ENCODE measurements at regions not wholly inside any gene's neighbourhood (a gene's known extent, or its start where the extent isn't known, plus 50 kb on each side); places are given as distances from the start of the nearest gene placed in this dataset.
"Not testable (repeated sequence)": the region's sequence is repeated elsewhere in the genome, so short reads cannot be mapped to it uniquely, and the experiment has no call there.

- DNase-seq = no peak
- peaks cover 5% of the 10 kb centered on the region for H3K9me3 Mint-ChIP-seq
Measured at GRCh38 chr6:114874410-114874809, 531.6 kb upstream of the HS3ST5 start.

GRCh38 chr6:114865506-114865905 is 522.7 kb upstream of the HS3ST5 start:
- H3K4me1 Mint-ChIP-seq; CTCF ChIA-PET; H3K27me3 Mint-ChIP-seq; POLR2A ChIA-PET; DNase-seq; H3K27ac Mint-ChIP-seq; ATAC-seq (ENCODE audit: low read depth); intact Hi-C loops (cut with micrococcal nuclease); H3K36me3 Mint-ChIP-seq (ENCODE audit: low read depth); H3K4me3 Mint-ChIP-seq: not testable (repeated sequence)
- peaks cover 10% of the 10 kb centered on the region for H3K9me3 Mint-ChIP-seq

More at GRCh38 chr6:114874410-114874809, 531.6 kb upstream of the HS3ST5 start:
- ATAC-seq (ENCODE audit: low read depth) = no peak
- intact Hi-C loops (cut with micrococcal nuclease) = no loop called here
- POLR2A ChIA-PET = no interaction called here
- Mint-ChIP-seq H3K27me3 (no peaks in the 10 kb centered on the region), H3K4me3 (no peak overlapping the region), H3K4me1 (no peaks in the 10 kb centered on the region), H3K36me3 (ENCODE audit: low read depth) (no peaks in the 10 kb centered on the region), H3K27ac (no peak overlapping the region)
- CTCF ChIA-PET = no interaction called here
- no peak for TF ChIP-seq CTCF (IDR thresholded peaks at IDR 0.05)

- Mint-ChIP-seq H3K4me3 (no peak overlapping the region), H3K36me3 (ENCODE audit: low read depth) (no peaks in the 10 kb centered on the region), H3K27ac (no peak overlapping the region), H3K4me1 (no peaks in the 10 kb centered on the region), H3K9me3 (peaks cover 9% of the 10 kb centered on the region), H3K27me3 (no peaks in the 10 kb centered on the region)
- ATAC-seq (ENCODE audit: low read depth) (no peak), DNase-seq (no peak)
- ChIA-PET CTCF (no interaction called here), POLR2A (no interaction called here)
- TF ChIP-seq CTCF (IDR thresholded peaks at IDR 0.05) = no peak
- intact Hi-C loops (cut with micrococcal nuclease) = no loop called here
Measured at GRCh38 chr6:114863610-114864009, 520.8 kb upstream of the HS3ST5 start.

- POLR2A ChIA-PET = no interaction called here
- no peak overlapping the region for H3K4me3 Mint-ChIP-seq
- CTCF ChIA-PET = no interaction called here
- intact Hi-C loops (cut with micrococcal nuclease) = no loop called here
- no peak for TF ChIP-seq CTCF (IDR thresholded peaks at IDR 0.05)
- DNase-seq = no peak
- no peaks in the 10 kb centered on the region for H3K4me1 Mint-ChIP-seq
- no peaks in the 10 kb centered on the region for H3K27me3 Mint-ChIP-seq
- no peak overlapping the region for H3K27ac Mint-ChIP-seq
- no peak for ATAC-seq (ENCODE audit: low read depth)
- H3K9me3 Mint-ChIP-seq = peaks cover 9% of the 10 kb centered on the region
- H3K36me3 Mint-ChIP-seq (ENCODE audit: low read depth) = no peaks in the 10 kb centered on the region
Measured at GRCh38 chr6:114862819-114863218, 520.0 kb upstream of the HS3ST5 start.

- no peak overlapping the region for H3K4me3 Mint-ChIP-seq
- H3K36me3 Mint-ChIP-seq (ENCODE audit: low read depth) = no peaks in the 10 kb centered on the region
- peaks cover 8% of the 10 kb centered on the region for H3K9me3 Mint-ChIP-seq
- intact Hi-C loops (cut with micrococcal nuclease) = no loop called here
- DNase-seq (no peak), ATAC-seq (ENCODE audit: low read depth) (no peak)
- TF ChIP-seq CTCF (IDR thresholded peaks at IDR 0.05) = no peak
- no peaks in the 10 kb centered on the region for H3K4me1 Mint-ChIP-seq
- H3K27ac Mint-ChIP-seq = no peak overlapping the region
- CTCF ChIA-PET = no interaction called here
- no peaks in the 10 kb centered on the region for H3K27me3 Mint-ChIP-seq
- POLR2A ChIA-PET = no interaction called here
Measured at GRCh38 chr6:114862064-114862463, 519.2 kb upstream of the HS3ST5 start.

- no peak for DNase-seq
- intact Hi-C loops (cut with micrococcal nuclease) = no loop called here
- H3K4me1 Mint-ChIP-seq = no peaks in the 10 kb centered on the region
- ChIA-PET POLR2A (no interaction called here), CTCF (no interaction called here)
- H3K4me3 Mint-ChIP-seq = no peak overlapping the region
- H3K9me3 Mint-ChIP-seq = peaks cover 18% of the 10 kb centered on the region
- H3K36me3 Mint-ChIP-seq (ENCODE audit: low read depth) = no peaks in the 10 kb centered on the region
- no peak for ATAC-seq (ENCODE audit: low read depth)
- TF ChIP-seq CTCF (IDR thresholded peaks at IDR 0.05) = no peak
- H3K27ac Mint-ChIP-seq = no peak overlapping the region
- no peaks in the 10 kb centered on the region for H3K27me3 Mint-ChIP-seq
Measured at GRCh38 chr6:114844359-114844758, 501.5 kb upstream of the HS3ST5 start.
